Upper lobe of right lung (tissue), 1 donor: ENCODE measurements at regions not wholly inside any gene's neighbourhood (a gene's known extent, or its start where the extent isn't known, plus 50 kb on each side); places are given as distances from the start of the nearest gene placed in this dataset.

ENCODE experiments used
- ATAC-seq: fragments of 200-7000 bp; cut with Tn5 transposase; one replicate; pipeline ENCODE4 v1.9.1; 2020; ENCODE audit warnings: mild to moderate bottlenecking, moderate library complexity
- DNase-seq: peaks from one replicate; pipeline ENCODE4 v3.0.0-alpha.2; 2020
- H3K27ac ChIP-seq: fragments of 200-600 bp; one replicate; pipeline ENCODE4 v1.8.0; 2022
- H3K27me3 ChIP-seq: fragments of 200-600 bp; one replicate; pipeline ENCODE4 v1.8.0; 2022; ENCODE audit warnings: mild to moderate bottlenecking
- H3K36me3 ChIP-seq: fragments of 200-600 bp; one replicate; pipeline ENCODE4 v1.8.0; 2022
- H3K4me1 ChIP-seq: fragments of 200-600 bp; one replicate; pipeline ENCODE4 v1.8.0; 2022
- H3K4me3 ChIP-seq: fragments of 200-600 bp; one replicate; pipeline ENCODE4 v1.8.0; 2022; ENCODE audit warnings: mild to moderate bottlenecking
- H3K9me3 ChIP-seq: fragments of 200-600 bp; one replicate; pipeline ENCODE4 v1.8.0; 2022
- intact Hi-C: fragments of 100-400 bp; cut with DNase I; formaldehyde crosslinking; loops from one replicate; pipeline ENCODE4 v1.11.0; 2022
- TF ChIP-seq, protein P1 (sequence below): fragments of 200-600 bp; IDR thresholded peaks from one replicate; pipeline ENCODE4 v1.8.0; 2022; ENCODE audit warnings: antibody characterized with exemption
- donor health status: DM: no; HTN: yes; CAD: no; lungs with severe emphysema.

DNA sequence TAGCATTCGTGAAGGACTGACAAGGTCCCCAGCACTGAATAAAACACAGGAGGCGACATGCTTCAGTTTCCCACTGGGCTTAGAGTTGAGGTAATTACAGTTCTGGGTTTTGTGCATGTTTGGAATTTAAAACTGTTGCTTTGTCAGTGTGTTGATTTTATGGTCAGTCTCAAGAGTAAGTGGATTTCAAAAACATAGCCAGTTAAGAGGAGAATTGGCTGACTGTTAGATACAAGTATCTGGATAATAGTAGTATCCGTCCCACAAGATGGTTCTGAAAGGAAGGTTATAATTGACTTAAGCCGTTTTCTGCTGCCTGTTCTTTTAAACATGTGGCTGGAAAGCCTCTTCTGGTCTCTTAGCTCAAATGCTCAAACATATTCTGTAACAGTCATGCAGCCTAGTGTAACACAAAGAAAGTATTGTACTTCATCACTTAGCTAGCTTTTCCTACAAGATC lies 170.9 kb downstream of the POLR1F start:
- no peaks in the 10 kb centered on the region for H3K27me3 ChIP-seq
- no peaks in the 10 kb centered on the region for H3K36me3 ChIP-seq
- intact Hi-C loops: no loop called here
- TF ChIP-seq, protein P1, sequence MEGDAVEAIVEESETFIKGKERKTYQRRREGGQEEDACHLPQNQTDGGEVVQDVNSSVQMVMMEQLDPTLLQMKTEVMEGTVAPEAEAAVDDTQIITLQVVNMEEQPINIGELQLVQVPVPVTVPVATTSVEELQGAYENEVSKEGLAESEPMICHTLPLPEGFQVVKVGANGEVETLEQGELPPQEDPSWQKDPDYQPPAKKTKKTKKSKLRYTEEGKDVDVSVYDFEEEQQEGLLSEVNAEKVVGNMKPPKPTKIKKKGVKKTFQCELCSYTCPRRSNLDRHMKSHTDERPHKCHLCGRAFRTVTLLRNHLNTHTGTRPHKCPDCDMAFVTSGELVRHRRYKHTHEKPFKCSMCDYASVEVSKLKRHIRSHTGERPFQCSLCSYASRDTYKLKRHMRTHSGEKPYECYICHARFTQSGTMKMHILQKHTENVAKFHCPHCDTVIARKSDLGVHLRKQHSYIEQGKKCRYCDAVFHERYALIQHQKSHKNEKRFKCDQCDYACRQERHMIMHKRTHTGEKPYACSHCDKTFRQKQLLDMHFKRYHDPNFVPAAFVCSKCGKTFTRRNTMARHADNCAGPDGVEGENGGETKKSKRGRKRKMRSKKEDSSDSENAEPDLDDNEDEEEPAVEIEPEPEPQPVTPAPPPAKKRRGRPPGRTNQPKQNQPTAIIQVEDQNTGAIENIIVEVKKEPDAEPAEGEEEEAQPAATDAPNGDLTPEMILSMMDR: no peak
- no peaks in the 10 kb centered on the region for H3K4me1 ChIP-seq
- ATAC-seq: no peak
- no peaks in the 10 kb centered on the region for H3K9me3 ChIP-seq
- no peak for DNase-seq
- no peak overlapping the region for H3K27ac ChIP-seq
- H3K4me3 ChIP-seq: no peak overlapping the region

DNA sequence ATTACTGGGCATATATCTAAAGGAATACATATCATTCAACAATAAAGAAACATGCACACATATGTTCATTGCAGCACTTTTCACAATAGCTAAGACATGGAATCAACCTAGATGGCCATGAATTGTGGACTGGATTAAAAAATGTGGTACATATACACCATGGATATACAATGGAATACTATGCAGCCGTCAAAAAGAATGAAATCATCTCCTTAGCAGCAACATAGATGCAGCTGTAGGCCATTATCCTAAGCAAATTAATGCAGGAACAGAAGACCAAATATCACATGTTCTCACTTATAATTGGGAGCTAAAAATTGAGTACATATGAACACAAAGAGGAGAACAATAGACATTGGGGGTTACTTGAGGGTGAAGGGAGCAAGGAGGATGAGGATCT lies 175.6 kb downstream of the POLR1F start:
- no peaks in the 10 kb centered on the region for H3K9me3 ChIP-seq
- H3K36me3 ChIP-seq: no peaks in the 10 kb centered on the region
- H3K4me3 ChIP-seq: no peak overlapping the region
- intact Hi-C loops: no loop called here
- ATAC-seq (no peak), DNase-seq (no peak)
- H3K27ac ChIP-seq: no peak overlapping the region
- TF ChIP-seq, protein P1: no peak
- no peaks in the 10 kb centered on the region for H3K27me3 ChIP-seq
- H3K4me1 ChIP-seq: no peaks in the 10 kb centered on the region

DNA sequence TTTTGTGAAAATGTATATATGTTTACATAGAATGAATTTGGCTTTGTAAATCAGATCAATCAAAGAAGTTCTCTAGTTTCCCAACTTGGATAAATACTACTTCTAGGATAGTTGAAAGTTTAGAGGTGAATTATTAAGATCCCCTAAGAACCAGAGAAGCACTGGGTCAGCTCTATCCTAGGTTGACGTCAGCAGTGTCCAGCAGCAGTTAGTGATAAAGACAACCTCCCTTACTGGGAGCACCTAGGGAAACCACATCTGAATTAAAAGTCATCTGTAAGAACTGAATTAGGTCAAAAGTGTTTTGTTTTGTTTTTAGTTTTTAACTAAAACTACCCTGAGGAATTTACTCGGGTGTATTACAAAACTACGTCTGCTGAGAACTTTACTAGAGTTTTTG lies 178.0 kb downstream of the POLR1F start:
- no peaks in the 10 kb centered on the region for H3K9me3 ChIP-seq
- no peaks in the 10 kb centered on the region for H3K4me1 ChIP-seq
- no peak overlapping the region for H3K27ac ChIP-seq
- no peaks in the 10 kb centered on the region for H3K36me3 ChIP-seq
- intact Hi-C loops: no loop called here
- H3K27me3 ChIP-seq: no peaks in the 10 kb centered on the region
- H3K4me3 ChIP-seq: no peak overlapping the region
- ATAC-seq (no peak), DNase-seq (no peak)
- TF ChIP-seq, protein P1: no peak

DNA sequence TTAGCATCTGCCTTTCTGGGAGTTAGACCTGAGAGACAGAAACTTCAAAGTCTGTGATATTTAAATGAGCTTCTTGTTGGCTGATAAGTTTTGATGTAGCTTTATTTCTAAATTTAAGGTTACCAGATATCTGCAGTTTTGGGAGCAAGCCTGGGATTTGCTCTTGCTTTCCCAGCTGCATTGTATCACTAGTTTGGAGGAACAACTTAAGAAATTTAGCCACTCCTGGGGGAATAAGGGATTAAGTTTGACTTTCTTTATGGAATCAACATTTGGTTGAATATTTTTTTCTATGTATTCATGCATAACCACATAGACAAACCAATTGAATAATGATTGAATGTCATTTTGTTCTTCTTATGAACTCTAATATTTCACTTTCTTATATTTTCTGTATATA lies 178.6 kb downstream of the POLR1F start:
- no peaks in the 10 kb centered on the region for H3K27me3 ChIP-seq
- intact Hi-C loops: no loop called here
- no peaks in the 10 kb centered on the region for H3K9me3 ChIP-seq
- no peak overlapping the region for H3K4me3 ChIP-seq
- DNase-seq (no peak), ATAC-seq (no peak)
- TF ChIP-seq, protein P1: no peak
- no peak overlapping the region for H3K27ac ChIP-seq
- H3K4me1 ChIP-seq: no peaks in the 10 kb centered on the region
- no peaks in the 10 kb centered on the region for H3K36me3 ChIP-seq

DNA sequence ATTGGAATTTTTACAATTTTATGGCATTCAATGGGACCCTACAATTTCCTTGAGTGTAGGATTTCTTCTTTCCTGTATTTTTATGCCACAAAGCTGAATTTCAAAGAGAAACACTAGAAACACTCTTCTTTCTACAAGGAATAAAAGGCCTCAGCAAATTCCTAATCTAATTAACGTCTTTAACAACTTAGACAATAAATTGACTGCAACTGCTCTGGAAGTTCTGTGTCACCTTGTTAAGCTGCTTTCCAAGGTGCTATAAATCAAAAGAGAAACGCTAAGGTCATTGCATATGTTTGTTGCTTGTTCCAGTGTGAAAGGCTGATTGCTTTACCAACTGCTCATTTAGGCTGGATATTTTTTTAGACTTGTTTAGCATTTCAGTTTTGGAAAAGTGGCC lies 182.2 kb downstream of the POLR1F start:
- ATAC-seq (no peak), DNase-seq (no peak)
- Histone ChIP-seq H3K4me3 (no peak overlapping the region), H3K9me3 (no peaks in the 10 kb centered on the region), H3K36me3 (no peaks in the 10 kb centered on the region), H3K27ac (no peak overlapping the region), H3K27me3 (no peaks in the 10 kb centered on the region), H3K4me1 (no peaks in the 10 kb centered on the region)
- intact Hi-C loops: no loop called here
- TF ChIP-seq, protein P1: no peak

DNA sequence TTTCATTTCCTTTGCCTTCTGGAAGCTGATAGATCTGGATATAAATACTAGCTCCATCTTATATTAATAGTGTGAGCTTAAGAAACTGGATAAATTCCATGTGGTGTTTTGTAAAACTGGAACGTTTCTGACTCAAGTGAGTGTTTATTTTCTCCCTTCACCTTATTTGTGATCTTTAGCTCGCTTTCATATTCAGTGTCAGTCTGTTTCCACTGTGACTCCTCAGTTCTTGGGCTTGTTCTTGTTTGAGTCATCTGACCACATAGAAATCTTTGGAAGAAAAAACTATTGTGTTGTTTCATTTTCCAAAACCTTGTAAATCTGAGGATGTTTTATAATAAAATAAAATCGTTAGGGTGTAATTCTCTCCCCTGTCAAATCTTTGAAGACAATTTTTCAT lies 186.4 kb downstream of the POLR1F start:
- DNase-seq: no peak
- intact Hi-C loops: no loop called here
- no peak for ATAC-seq
- Histone ChIP-seq H3K4me1 (no peaks in the 10 kb centered on the region), H3K4me3 (no peak overlapping the region), H3K27ac (no peak overlapping the region), H3K9me3 (no peaks in the 10 kb centered on the region), H3K36me3 (no peaks in the 10 kb centered on the region), H3K27me3 (no peaks in the 10 kb centered on the region)
- TF ChIP-seq, protein P1: no peak
